HUDEP-2 (cell line): ENCODE measurements at regions not wholly inside any gene's neighbourhood (a gene's known extent, or its start where the extent isn't known, plus 50 kb on each side); places are given as distances from the start of the nearest gene placed in this dataset.

Source experiments
- DNase-seq, 76 experiments: peaks; one replicate each; lab custom pipeline; 2025; ENCODE audit not compliant: unreplicated experiment in 76 of 76; lab: John Stamatoyannopoulos, UW

DNA sequence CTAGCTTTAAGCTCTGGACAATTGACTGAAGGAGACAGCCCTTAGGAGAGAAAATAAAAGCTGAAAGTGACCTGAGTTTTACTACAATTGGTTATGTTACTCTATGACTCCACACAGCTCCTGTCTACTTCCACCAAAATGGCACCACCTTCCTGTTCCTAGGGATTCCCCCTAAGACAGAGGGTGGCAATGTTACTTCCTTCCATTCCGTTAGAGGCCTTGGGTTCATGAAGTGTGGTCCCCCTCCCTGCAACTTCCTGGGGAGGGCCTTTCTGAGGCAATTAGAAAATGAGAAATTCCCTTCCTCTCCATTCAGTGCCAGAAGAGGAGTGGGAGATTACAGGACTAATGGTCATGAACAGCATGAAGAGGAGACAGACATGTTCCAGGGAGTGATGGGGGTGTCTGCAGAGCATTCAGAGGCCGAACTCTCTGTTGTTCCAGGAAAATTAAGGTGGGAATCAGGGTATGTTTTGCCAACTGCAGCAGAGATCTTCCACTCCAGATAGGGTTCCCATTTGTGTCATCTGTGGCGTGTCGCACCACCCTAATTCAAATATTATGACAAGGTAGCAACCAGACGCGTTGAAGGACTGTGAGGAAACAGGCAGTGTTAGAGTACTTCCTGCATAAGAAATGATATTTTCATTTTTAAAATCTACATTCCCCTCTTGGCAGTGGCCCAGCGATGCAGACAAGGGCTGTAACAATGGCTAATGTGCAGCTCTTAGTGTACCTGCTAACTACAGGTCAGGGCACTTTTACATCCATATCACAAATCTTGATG, 53.1 kb upstream of the TRIM67 start:
- DNase-seq = no peak

DNA sequence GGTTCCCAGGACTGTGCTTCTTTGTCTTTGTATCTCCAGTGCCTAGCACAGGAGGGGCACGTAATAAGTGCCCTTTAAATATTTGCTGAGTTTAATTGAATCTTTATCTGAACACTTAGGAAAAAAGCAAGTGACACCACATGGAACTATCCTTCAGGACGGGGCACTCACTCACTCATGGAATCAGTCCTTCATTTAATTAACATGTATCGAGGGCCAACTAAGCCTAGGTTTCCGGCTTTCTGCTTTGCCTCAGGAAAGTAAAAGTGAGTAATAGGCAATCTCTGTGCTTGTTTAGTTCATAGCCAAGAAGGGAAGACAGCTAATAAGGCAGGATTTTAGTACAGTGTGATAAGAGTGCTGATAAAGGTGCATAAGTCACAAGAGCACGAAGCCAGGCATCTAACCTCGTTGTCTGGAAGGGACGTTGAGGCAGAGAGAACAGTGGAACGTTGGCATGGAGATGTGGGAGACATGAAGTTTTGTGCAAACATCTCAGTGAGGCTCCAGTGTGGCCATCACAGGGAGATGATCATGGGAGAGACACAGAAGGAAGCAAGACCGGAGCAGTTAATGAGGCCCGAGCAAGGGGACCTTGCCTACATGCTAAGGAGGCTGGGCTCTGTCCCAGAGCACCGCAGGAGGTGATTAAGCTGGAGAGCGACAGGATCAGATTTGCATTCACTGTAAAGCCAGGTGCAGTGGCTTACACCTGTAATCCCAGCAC, 54.1 kb upstream of the TRIM67 start:
- DNase-seq = no peak

DNA sequence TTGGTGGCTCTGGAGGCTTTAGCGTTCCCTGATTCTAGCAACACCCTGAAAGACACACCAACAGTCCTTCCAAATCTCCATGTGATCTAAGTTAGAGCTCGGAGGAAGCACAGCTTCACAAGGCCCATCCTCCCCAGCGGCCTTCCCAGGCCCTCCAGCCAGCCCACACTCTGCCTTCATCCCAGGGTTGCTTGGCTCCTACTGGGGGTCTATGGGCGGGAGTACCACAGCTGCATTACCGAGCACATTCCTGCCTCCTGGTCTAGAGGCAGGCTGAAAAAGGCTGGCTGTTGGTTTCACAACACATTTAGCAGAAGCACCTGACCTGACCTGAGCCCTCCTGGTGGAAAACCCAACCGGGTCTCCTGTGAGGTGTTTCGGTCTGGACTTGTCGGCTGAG, 54.7 kb upstream of the TRIM67 start:
- no peak for DNase-seq

DNA sequence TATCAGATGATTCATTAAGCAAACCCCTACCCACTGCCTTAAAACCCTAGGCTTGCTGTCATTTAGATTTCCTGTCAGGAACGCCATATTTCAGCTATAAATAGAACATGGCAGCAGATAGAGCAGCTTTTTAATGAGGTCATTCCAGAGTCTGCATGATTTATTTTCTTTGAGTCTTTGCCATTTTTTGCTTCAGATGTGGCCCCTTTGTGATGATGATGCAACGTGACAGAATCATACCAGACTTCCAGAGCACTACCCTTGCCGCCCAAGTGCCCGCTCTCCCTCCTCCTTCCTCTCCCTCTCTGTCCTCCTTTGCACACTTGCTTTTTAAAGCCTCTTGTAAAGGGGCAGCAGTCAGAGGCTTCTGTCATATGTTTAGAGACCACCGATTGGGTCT, 55.5 kb upstream of the TRIM67 start:
- DNase-seq = no peak

DNA sequence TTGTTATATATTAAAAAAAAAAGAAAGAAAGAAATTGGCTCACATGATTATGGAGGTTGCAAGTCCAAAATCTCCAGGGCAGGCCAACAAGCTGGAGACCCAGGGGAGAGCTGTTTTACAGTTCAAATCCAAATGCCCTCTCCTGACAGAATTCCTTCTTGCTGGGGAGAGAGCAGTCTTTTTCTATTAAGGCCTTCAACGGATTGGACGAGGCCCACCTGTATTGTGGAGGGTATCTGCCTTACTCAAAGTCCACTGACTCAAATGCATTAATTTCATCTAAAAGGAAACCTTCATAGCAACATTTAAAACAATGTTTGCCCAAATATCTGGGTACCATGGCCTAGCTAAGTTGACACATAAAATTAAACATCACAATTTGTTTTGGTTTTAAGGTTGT, 56.9 kb upstream of the TRIM67 start:
- DNase-seq = no peak

DNA sequence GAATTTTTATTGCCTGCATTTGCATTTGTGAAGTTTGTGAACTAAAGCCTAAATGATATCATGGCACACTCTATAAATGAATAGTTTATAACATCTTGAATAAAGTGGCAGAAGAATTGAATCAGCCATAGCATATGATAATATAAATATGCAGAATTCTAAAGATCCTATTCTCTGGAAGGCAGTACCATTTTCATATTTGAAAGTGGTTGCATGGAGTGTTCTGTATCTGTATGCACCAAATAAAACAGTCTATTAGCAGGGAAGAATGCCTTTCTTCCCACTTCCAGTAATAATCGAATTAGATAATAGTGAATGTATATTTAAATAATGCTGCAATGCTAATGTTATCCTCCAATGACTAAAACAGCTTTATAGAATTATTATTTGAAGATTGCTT, 57.9 kb upstream of the TRIM67 start:
- DNase-seq = no peak

DNA sequence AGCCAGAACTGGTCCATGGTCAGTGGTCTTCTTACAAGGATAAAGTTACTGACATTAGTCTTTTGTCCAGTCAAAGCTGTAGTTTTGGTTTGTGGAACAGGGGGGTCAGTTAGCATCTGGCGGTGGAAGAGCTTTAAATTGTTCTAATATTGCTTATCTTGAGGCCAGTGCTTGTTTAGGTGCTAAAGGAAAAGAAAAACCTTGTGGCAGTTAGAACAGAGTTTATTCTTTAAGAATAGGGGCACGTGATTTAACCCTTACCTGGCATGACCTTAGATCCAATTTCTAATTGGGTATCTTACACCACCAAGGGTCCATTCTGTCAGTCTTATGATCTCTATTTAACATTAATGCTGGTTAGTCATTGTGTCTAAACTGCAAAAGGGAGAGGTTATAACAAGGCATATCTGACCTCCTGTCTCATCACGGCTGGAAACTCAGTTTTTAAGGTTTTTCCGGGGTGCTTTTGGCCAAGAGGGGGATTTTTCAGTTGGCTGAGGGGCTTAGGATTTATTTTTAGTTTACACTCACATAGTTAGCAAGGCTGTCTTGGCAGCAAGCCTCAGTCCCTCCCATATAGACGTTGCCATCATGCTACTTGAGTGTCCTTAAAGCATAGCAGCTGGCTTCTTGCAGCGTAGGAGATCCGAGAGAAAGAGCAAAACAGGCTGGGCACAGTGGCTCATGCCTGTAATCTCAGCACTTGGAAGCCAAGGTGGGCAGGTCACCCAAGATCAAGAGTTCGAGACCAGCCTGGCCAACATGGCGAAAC, 60.1 kb upstream of the FAM89A start:
- no peak for DNase-seq

DNA sequence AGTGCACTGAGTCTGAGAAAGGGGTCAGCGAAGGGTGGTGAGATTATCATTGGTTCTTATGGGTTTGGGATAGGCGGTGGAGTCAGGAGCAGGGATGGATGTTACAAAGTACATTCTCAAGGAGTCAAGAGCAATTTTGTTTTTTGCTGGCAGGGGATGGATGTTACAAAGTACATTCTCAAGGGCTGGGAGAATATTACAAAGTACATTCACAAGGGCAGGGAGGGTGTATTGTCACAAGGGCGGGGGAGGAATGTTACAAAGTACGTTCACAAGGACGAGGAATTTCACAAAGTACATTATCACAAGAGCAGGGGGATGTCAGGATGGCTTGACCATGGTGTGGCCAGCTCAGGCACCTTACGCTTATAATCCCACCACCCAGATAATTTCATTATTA, 59.3 kb upstream of the FAM89A start:
- DNase-seq = no peak

DNA sequence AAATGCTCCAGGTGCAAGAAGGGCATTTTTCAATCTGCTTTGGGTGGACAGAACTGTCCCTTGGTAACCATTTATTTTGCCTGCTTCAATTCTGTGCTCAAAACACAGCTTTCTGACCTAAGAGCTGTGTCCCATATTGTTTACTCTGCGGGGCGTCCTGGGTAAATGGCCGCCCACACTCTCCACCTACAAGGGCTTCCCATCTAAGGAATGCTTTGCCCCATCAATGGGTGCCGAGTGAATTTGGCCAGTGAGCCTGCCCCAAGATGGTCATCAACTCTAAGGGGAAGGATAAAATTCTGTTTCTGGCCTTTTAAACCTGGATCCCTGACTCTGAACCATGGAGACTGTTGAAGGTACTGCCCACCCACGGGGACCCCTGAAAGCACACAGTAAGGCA, 55.5 kb upstream of the FAM89A start:
- DNase-seq = no peak

DNA sequence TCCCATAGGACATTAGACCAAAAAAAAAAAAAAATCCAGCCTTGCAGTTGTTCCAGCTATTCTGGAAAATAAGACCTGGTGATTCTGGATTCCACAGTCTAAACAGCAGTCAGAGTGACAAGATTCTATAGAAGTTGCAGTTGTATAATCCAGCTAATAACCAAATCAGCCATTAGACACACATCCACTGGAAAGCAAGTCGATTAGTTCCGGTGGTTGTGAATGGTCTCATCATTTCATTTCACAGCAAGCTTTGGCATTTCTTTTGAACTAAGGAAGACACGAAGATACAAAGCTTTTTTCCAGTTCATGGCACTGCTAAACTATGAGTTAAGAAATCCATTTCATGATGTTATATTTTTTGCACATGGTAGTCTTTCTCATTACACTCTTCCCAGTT, 54.4 kb upstream of the FAM89A start:
- DNase-seq = no peak

DNA sequence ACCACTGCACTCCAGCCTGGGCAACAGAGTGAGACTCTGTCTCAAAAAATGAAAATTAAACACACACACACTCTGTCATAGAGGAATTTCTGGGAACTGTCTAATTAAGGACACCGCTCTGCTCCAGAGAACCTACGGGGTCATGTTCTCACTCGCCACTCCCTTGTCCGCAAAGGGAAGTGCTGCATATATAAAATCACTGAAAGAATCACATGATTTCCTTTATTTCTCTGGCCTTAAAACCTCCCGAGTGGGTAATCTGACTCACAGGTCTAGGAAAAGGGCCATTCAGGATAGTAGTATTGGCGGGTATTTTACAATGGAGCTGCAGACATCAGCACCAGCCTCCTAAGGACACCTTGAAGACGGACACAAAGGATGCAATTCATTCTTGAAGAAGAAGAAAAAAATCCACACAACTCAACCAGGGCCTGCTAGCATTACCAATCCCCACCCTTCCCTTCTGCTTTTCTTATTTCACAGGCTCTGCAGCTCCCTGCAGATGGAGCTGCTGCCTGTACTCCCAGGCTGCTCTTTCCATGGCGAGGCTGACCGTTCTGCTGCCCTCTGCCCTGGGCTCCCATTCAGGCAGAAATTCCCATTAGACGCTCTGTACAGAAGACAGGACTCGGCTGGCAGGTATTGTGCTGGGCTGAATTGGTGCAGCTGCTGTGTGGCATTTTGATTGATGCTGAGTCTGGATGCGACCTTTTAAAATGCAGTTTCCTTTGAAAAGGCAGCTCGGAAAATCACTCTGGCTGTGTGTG, 53.3 kb upstream of the FAM89A start:
- no peak for DNase-seq

DNA sequence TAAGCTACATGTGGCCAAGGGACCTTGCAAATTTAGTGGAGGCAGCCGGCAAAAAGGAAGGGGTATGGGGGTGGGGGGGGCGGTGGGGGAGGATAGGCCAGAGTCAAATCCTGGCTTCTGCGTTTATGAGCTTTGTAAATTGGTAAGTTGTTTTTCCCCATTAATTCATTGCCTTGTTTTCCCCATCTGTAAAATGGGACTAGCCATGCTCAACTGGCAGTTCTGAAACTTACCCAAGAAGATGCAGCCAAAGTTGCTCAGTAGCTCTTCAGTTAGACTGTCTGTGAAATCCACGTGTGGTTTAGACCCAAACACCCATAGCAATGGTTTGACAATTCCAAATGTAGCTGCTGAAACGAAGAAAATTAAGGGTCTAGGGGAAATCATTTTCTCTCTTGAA, 52.3 kb upstream of the FAM89A start:
- no peak for DNase-seq

DNA sequence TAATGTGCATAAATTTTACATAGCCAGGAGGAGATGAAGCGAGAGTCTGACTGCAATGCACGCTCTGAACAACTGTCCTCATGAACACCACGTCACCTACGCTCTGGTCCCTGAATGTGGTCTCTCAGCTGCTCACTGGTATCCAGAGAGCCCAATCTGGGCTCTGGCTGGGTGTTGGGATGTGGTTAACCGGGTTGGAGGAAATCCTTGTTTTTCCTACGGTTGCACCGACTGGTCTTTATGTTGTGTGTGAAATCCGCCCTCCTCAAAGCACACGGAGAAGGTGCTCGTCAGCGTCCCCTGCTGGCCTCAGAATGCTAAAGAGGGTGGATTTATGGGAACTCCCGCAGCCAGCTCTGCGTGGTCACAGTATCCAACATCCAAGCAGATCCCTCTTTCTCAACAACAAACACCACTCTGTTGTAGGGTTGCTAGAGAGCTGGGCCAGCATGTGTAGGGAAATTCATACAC, 51.8 kb upstream of the FAM89A start:
- peak in 44 of 76 experiments; percentile 6 to 76 (median 32) for DNase-seq

DNA sequence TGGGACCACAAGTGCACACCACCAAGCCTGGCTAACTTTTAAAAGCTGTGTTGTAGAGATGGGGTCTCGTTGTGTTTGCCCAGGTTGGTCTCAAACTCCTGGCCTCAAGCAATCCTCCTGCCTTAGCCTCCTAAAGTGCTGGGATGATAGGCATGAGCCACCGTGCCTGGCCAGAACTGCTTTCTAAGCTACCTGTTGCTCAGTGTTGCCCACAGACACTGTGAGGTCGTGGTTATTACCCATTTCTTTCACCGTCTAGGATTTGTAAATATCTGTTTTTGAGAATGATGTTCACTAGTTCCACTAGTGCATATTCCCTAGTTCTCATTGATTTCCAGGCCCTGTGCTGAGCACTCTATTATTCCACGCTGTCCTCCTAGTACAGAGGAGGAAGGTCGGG, 51.4 kb upstream of the FAM89A start:
- no peak for DNase-seq
